ENCODE measurements at regions not wholly inside any gene's neighbourhood (a gene's known extent, or its start where the extent isn't known, plus 50 kb on each side); places are given as distances from the start of the nearest gene placed in this dataset.
"Not testable (repeated sequence)": the region's sequence is repeated elsewhere in the genome, so short reads cannot be mapped to it uniquely, and the experiment has no call there.

GRCh38 chr20:48039514-48039913 lies 254.2 kb upstream of the SULF2 start:
- ATAC-seq = no peak
- TF ChIP-seq SNAI2 (CRISPR knock-in tag; IDR thresholded peaks at IDR 0.05) (no peak), ISL1 (CRISPR knock-in tag; IDR thresholded peaks at IDR 0.05) (no peak), CREB5 (CRISPR knock-in tag; IDR thresholded peaks at IDR 0.05; ENCODE audit: low read depth) (no peak), ZNF565 (CRISPR knock-in tag; conservative IDR thresholded peaks at IDR 0.05; ENCODE audit: low read depth) (no peak), BACH2 (CRISPR knock-in tag; IDR thresholded peaks at IDR 0.05; ENCODE audit: borderline replicate concordance) (no peak), TCF4 (CRISPR knock-in tag; IDR thresholded peaks at IDR 0.05; ENCODE audit: borderline replicate concordance) (no peak)
- TF ChIP-seq, protein P1, sequence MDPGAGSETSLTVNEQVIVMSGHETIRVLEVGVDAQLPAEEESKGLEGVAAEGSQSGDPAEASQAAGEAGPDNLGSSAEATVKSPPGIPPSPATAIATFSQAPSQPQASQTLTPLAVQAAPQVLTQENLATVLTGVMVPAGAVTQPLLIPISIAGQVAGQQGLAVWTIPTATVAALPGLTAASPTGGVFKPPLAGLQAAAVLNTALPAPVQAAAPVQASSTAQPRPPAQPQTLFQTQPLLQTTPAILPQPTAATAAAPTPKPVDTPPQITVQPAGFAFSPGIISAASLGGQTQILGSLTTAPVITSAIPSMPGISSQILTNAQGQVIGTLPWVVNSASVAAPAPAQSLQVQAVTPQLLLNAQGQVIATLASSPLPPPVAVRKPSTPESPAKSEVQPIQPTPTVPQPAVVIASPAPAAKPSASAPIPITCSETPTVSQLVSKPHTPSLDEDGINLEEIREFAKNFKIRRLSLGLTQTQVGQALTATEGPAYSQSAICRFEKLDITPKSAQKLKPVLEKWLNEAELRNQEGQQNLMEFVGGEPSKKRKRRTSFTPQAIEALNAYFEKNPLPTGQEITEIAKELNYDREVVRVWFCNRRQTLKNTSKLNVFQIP (CRISPR knock-in tag; IDR thresholded peaks at IDR 0.05; ENCODE audit: borderline replicate concordance, low read depth) = no peak

DNA sequence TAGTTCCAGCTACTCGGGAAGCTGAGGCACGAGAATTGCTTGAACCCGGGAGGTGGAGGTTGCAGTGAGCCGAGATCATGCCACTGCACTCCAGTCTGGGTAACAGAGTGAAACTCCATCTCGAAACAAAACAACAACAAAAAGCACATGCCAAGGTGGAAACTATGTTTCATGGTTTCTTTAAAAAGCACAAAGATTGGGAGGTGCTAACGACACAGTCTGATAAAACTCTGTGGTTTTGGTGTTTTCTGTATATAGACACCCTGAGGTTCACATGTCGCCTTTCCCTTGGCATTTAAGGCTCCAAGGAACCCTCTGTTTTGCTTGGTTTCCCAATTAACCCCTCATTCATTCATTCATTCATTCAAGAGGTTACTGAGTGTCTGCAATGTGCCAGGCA lies 253.4 kb upstream of the SULF2 start:
- no peak for ATAC-seq
- TF ChIP-seq, protein P2, sequence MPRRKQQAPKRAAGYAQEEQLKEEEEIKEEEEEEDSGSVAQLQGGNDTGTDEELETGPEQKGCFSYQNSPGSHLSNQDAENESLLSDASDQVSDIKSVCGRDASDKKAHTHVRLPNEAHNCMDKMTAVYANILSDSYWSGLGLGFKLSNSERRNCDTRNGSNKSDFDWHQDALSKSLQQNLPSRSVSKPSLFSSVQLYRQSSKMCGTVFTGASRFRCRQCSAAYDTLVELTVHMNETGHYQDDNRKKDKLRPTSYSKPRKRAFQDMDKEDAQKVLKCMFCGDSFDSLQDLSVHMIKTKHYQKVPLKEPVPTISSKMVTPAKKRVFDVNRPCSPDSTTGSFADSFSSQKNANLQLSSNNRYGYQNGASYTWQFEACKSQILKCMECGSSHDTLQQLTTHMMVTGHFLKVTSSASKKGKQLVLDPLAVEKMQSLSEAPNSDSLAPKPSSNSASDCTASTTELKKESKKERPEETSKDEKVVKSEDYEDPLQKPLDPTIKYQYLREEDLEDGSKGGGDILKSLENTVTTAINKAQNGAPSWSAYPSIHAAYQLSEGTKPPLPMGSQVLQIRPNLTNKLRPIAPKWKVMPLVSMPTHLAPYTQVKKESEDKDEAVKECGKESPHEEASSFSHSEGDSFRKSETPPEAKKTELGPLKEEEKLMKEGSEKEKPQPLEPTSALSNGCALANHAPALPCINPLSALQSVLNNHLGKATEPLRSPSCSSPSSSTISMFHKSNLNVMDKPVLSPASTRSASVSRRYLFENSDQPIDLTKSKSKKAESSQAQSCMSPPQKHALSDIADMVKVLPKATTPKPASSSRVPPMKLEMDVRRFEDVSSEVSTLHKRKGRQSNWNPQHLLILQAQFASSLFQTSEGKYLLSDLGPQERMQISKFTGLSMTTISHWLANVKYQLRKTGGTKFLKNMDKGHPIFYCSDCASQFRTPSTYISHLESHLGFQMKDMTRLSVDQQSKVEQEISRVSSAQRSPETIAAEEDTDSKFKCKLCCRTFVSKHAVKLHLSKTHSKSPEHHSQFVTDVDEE (CRISPR knock-in tag; IDR thresholded peaks at IDR 0.05) = no peak
- TF ChIP-seq, protein P1 (CRISPR knock-in tag; IDR thresholded peaks at IDR 0.05; ENCODE audit: borderline replicate concordance, low read depth) = no peak
- TF ChIP-seq ZNF565 (CRISPR knock-in tag; conservative IDR thresholded peaks at IDR 0.05; ENCODE audit: low read depth) = no peak
- TF ChIP-seq, protein P3, sequence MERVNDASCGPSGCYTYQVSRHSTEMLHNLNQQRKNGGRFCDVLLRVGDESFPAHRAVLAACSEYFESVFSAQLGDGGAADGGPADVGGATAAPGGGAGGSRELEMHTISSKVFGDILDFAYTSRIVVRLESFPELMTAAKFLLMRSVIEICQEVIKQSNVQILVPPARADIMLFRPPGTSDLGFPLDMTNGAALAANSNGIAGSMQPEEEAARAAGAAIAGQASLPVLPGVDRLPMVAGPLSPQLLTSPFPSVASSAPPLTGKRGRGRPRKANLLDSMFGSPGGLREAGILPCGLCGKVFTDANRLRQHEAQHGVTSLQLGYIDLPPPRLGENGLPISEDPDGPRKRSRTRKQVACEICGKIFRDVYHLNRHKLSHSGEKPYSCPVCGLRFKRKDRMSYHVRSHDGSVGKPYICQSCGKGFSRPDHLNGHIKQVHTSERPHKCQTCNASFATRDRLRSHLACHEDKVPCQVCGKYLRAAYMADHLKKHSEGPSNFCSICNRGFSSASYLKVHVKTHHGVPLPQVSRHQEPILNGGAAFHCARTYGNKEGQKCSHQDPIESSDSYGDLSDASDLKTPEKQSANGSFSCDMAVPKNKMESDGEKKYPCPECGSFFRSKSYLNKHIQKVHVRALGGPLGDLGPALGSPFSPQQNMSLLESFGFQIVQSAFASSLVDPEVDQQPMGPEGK (CRISPR knock-in tag; IDR thresholded peaks at IDR 0.05; ENCODE audit: borderline replicate concordance) = no peak
- no peak for TF ChIP-seq ZNF8 (CRISPR knock-in tag; IDR thresholded peaks at IDR 0.05)
- TF ChIP-seq ZC3H10 (CRISPR knock-in tag; IDR thresholded peaks at IDR 0.05) = no peak
- TF ChIP-seq PPARA (CRISPR knock-in tag; IDR thresholded peaks at IDR 0.05; ENCODE audit: borderline replicate concordance) = no peak

GRCh38 chr20:48037798-48038197 lies 252.5 kb upstream of the SULF2 start:
- ATAC-seq = not testable (repeated sequence)

DNA sequence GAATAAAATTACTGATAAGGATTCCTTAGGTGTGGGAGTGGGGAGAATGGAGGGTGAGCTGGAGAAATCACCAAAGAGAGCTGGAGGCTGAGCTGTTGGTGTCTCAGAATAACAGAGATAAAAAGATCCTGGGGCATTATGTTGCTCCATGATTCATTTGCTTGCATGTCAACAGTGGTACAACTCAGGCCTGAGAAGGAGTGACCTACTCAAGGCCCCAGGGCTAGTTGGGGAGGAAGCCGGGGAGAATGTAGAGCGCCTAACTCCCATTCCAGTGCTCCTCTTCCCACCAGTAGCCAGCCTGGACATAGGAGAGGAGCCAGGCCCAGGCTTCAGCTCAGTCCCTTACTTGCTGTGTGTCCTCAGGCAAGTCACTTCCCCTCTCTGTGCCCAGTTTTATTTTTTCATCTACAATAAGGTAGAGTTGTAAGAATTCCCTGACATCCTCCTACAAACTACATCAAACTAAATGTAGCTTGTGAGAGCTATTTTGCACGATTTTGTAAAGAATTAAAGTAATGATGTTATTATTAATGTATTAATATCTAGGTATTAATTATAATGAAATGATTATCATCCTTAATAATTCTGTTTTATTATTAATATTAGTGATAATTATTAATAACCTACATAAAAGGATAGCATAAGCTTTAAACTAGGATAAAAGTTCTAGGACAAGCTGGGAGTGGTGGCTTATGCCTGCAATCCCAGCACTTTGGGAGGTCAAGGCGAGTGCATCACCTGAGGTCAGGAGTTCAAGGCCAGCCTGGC lies 250.9 kb upstream of the SULF2 start:
- TF ChIP-seq CSDC2 (CRISPR knock-in tag; IDR thresholded peaks at IDR 0.05) (no peak), ZFP30 (CRISPR knock-in tag; IDR thresholded peaks at IDR 0.05) (no peak), ESRRG (CRISPR knock-in tag; IDR thresholded peaks at IDR 0.05) (no peak), CSRNP3 (CRISPR knock-in tag; IDR thresholded peaks at IDR 0.05) (no peak), ARNTL (CRISPR knock-in tag; IDR thresholded peaks at IDR 0.05; ENCODE audit: borderline replicate concordance, low read depth) (no peak), OSR1 (CRISPR knock-in tag; IDR thresholded peaks at IDR 0.05) (no peak), SNAI2 (CRISPR knock-in tag; IDR thresholded peaks at IDR 0.05) (no peak)
- ATAC-seq = no peak

All from SK-N-SH treated with all-trans-retinoic acid at 6 μM for 48 hours (cell line).